NCI-H460 (cell line): ENCODE measurements at regions not wholly inside any gene's neighbourhood (a gene's known extent, or its start where the extent isn't known, plus 50 kb on each side); places are given as distances from the start of the nearest gene placed in this dataset.
"Not testable (repeated sequence)": the region's sequence is repeated elsewhere in the genome, so short reads cannot be mapped to it uniquely, and the experiment has no call there.

Source experiments
- DNase-seq: peaks from one replicate; pipeline ENCODE4 v3.0.0-alpha.2; 2016; ENCODE audit warnings: low read depth; ENCODE audit errors: extremely low read depth

- DNase-seq = no peak
These were observed 798.9 kb upstream of the CA10 start for GRCh38 chr17:52957411-52957810.

- DNase-seq = no peak
These were observed 788.9 kb upstream of the CA10 start for GRCh38 chr17:52947418-52947817.

- DNase-seq = no peak
These were observed 780.2 kb upstream of the CA10 start for GRCh38 chr17:52938623-52939230.

- no peak for DNase-seq
These were observed 772.1 kb upstream of the CA10 start for GRCh38 chr17:52930581-52930980.

- no peak for DNase-seq
These were observed 771.6 kb upstream of the CA10 start for GRCh38 chr17:52930145-52930544.

- no peak for DNase-seq
These were observed 765.1 kb upstream of the CA10 start for GRCh38 chr17:52923658-52924057.

- no peak for DNase-seq
These were observed 740.7 kb upstream of the CA10 start for GRCh38 chr17:52899235-52899634.

- DNase-seq = no peak
These were observed 736.8 kb upstream of the CA10 start for GRCh38 chr17:52895272-52895671.

GRCh38 chr17:52892334-52892733 is 733.8 kb upstream of the CA10 start:
- DNase-seq = no peak

GRCh38 chr17:52885882-52886281 is 727.4 kb upstream of the CA10 start:
- no peak for DNase-seq

GRCh38 chr17:52883907-52884491 is 725.5 kb upstream of the CA10 start:
- DNase-seq = not testable (repeated sequence)

GRCh38 chr17:52846767-52847166 is 688.3 kb upstream of the CA10 start:
- not testable (repeated sequence) for DNase-seq

GRCh38 chr17:52841971-52842370 is 683.5 kb upstream of the CA10 start:
- no peak for DNase-seq

GRCh38 chr17:52837492-52837891 is 679.0 kb upstream of the CA10 start:
- DNase-seq = no peak

- DNase-seq = no peak
These were observed 673.0 kb upstream of the CA10 start for GRCh38 chr17:52831536-52831935.

GRCh38 chr17:52828621-52829020 is 670.1 kb upstream of the CA10 start:
- no peak for DNase-seq

- no peak for DNase-seq
These were observed 669.0 kb upstream of the CA10 start for GRCh38 chr17:52827526-52827925.

GRCh38 chr17:52824542-52824941 is 666.0 kb upstream of the CA10 start:
- no peak for DNase-seq

- DNase-seq = no peak
These were observed 664.6 kb upstream of the CA10 start for GRCh38 chr17:52823155-52823554.

- DNase-seq = no peak
These were observed 631.9 kb upstream of the CA10 start for GRCh38 chr17:52790359-52790955.

GRCh38 chr17:52789829-52790228 is 631.3 kb upstream of the CA10 start:
- no peak for DNase-seq

GRCh38 chr17:52776234-52776633 is 617.7 kb upstream of the CA10 start:
- no peak for DNase-seq

GRCh38 chr17:52762794-52763167 is 604.3 kb upstream of the CA10 start:
- no peak for DNase-seq
